Activated naive CD8-positive, alpha-beta T cell treated with anti-CD3 and anti-CD28 coated beads, Interleukin-2, amount 10 ng/mL, durations not matched to agents 7 days and 5 days (primary cell): ENCODE measurements at regions not wholly inside any gene's neighbourhood (a gene's known extent, or its start where the extent isn't known, plus 50 kb on each side); places are given as distances from the start of the nearest gene placed in this dataset.

Experiments
- ATAC-seq: fragments of 150-1000 bp; cut with Tn5 transposase; one replicate; pipeline ENCODE4 v1.10.0; 2021; ENCODE audit warnings: low read depth, moderate library complexity
- POLR2A ChIA-PET: fragments of 350-600 bp; sonication (Branson Sonifier 250); formaldehyde crosslinking; loops from one replicate; lab custom pipeline; 2021; ENCODE audit warnings: antibody characterized with exemption; lab: Charles Lee
- DNase-seq: peaks from one replicate; pipeline ENCODE4 v3.0.0; 2021
- H3K27ac Mint-ChIP-seq: one replicate; pipeline ENCODE4 v1.8.0; 2022; ENCODE audit warnings: mild to moderate bottlenecking, mixed read lengths
- H3K27me3 Mint-ChIP-seq: one replicate; pipeline ENCODE4 v1.8.0; 2022; ENCODE audit warnings: mild to moderate bottlenecking, moderate library complexity, mixed read lengths
- H3K36me3 Mint-ChIP-seq: one replicate; pipeline ENCODE4 v1.8.0; 2021; ENCODE audit warnings: mild to moderate bottlenecking, mixed read lengths
- H3K4me1 Mint-ChIP-seq: one replicate; pipeline ENCODE4 v1.8.0; 2021; ENCODE audit warnings: mixed read lengths
- H3K4me3 Mint-ChIP-seq: one replicate; pipeline ENCODE4 v1.8.0; 2022; ENCODE audit warnings: mild to moderate bottlenecking, moderate library complexity, mixed read lengths
- H3K9me3 Mint-ChIP-seq: one replicate; pipeline ENCODE4 v1.8.0; 2021; ENCODE audit warnings: mixed read lengths

DNA sequence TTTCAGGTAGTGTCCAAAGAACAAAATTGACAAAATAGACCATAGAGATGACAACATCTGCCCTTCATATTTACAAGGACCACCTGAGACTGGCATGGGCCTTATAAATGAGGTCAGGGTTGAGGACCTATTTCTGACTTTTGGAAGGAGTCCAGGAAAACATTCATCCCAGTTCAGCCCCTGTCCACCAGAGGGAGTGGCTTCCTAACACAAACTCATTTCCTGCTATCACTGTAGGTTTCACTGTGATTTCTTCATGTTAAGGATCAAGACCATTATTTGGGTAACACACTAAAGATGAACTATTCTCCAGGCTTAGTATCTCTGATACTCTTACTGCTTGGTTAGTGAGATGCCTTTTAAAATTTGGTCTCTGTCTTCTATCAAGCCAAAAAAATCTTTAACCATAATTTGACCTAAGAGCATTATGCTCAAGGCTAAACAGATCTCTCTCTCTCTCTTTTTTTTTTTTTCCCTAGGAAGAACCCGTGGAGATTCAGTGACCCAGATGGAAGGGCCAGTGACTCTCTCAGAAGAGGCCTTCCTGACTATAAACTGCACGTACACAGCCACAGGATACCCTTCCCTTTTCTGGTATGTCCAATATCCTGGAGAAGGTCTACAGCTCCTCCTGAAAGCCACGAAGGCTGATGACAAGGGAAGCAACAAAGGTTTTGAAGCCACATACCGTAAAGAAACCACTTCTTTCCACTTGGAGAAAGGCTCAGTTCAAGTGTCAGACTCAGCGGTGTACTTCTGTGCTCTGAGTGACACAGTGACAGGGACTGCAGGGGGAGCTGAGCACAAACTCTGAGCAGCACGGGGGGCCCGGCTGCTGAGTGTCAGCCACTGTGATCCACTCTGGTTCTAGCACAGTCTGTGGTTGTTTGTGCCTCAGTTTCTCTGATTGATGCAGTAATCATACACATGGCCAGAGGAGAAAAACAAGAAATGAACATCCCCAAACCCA, 267.6 kb upstream of the OR4E1 start:
- peak; percentile 31 for DNase-seq
- no peaks in the 10 kb centered on the region for H3K36me3 Mint-ChIP-seq
- H3K27me3 Mint-ChIP-seq, result peaks cover 7% of the 10 kb centered on the region
- peak overlapping the region; percentile 84 for H3K27ac Mint-ChIP-seq
- H3K4me3 Mint-ChIP-seq, result peak overlapping the region; percentile 76
- POLR2A ChIA-PET, result interaction anchor here (0.7 kb wide), 1 partner anchor 611 kb away, joined by 3 read pairs; no protein-coding TSS in a partner anchor
- peak; percentile 76 for ATAC-seq
- H3K4me1 Mint-ChIP-seq, result peaks cover 21% of the 10 kb centered on the region
- H3K9me3 Mint-ChIP-seq, result no peaks in the 10 kb centered on the region

DNA sequence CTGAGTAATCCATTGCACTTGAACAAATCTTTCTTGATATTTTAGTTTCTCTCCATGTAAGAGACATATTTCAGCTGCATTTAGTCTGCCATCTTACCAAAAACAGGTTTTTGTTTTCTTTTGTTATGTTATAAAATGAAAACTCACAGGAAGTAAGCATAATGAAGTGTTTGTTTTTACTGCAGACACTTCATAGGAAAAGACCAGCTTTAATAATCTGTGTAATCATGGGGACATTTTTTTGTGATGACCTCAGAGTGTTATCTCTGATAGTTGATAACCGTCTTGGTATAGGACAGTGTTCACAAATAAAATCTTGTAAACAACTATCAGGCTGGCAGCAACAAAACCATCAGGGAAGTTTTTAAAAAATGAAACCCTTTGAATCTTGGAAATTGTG, 266.2 kb upstream of the OR4E1 start:
- Mint-ChIP-seq H3K4me1 (peaks cover 20% of the 10 kb centered on the region), H3K27ac (no peak overlapping the region), H3K36me3 (no peaks in the 10 kb centered on the region), H3K9me3 (no peaks in the 10 kb centered on the region), H3K4me3 (no peak overlapping the region), H3K27me3 (peaks cover 6% of the 10 kb centered on the region)
- ATAC-seq, result no peak
- no peak for DNase-seq
- POLR2A ChIA-PET, result interaction anchor here (1.3 kb wide), 1 partner anchor 616 kb away, joined by 3 read pairs; no protein-coding TSS in a partner anchor

DNA sequence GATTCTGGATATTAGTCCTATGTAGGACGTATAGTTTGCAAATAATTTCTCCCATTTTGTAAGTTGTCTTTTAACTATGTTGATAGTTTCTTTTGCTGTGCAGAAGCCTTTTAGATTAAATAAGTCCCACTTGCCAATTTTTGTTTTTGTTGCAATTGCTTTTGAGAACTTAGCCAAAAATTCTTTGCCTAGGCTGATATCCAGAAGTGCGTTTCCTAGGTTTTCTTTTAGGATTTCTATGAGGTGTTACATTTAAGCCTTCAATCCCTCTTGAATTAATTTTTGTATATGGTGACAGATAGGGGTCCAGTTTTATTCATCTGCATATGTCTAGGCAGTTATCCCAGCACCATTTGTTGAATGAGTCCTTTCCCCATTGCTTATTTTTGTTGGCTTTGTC, 264.4 kb upstream of the OR4E1 start:
- ATAC-seq (no peak), DNase-seq (no peak)
- H3K4me3 Mint-ChIP-seq, result no peak overlapping the region
- H3K4me1 Mint-ChIP-seq, result peaks cover 18% of the 10 kb centered on the region
- H3K9me3 Mint-ChIP-seq, result no peaks in the 10 kb centered on the region
- H3K27me3 Mint-ChIP-seq, result peaks cover 6% of the 10 kb centered on the region
- no peaks in the 10 kb centered on the region for H3K36me3 Mint-ChIP-seq
- no peak overlapping the region for H3K27ac Mint-ChIP-seq
- POLR2A ChIA-PET, result no interaction called here

DNA sequence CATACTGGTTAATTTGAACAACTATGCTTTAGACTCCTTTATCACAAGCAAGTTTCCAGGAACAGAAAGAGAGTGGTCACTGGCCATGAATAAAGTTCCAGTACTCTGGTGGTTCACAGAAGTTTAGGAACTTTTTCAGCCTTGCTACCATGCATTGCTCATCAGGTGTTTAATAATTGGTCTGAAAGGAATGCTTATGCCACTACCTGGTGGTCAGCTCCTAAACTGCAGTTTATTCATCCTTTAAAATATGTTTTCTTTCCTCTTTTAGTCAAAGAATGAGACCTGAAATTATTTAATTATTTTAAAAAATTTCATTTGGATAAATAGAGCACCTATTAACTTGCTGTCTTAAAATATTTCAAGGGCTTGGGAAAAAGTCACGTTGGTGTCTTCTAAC, 260.1 kb upstream of the OR4E1 start:
- H3K4me3 Mint-ChIP-seq, result no peak overlapping the region
- DNase-seq (no peak), ATAC-seq (no peak)
- peaks cover 3% of the 10 kb centered on the region for H3K4me1 Mint-ChIP-seq
- H3K9me3 Mint-ChIP-seq, result no peaks in the 10 kb centered on the region
- no peaks in the 10 kb centered on the region for H3K36me3 Mint-ChIP-seq
- POLR2A ChIA-PET, result no interaction called here
- H3K27me3 Mint-ChIP-seq, result no peaks in the 10 kb centered on the region
- H3K27ac Mint-ChIP-seq, result no peak overlapping the region

DNA sequence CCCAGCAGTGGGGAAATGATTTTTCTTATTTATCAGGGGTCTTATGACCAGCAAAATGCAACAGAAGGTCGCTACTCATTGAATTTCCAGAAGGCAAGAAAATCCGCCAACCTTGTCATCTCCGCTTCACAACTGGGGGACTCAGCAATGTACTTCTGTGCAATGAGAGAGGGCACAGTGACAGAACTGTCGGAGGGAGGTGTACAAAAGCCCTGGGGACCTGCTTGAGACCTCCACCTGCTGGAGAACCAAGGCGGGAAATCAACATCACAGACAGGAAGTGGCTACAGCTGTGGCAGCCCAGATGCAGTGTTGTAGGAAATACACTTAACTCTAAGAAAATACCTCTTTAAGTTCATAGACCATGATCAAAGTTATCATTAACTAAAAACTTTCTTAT, 250.9 kb upstream of the OR4E1 start:
- Mint-ChIP-seq H3K4me1 (peaks cover 30% of the 10 kb centered on the region), H3K36me3 (peaks cover 15% of the 10 kb centered on the region), H3K4me3 (peak overlapping the region; percentile 65), H3K9me3 (no peaks in the 10 kb centered on the region), H3K27me3 (no peaks in the 10 kb centered on the region), H3K27ac (peak overlapping the region; percentile 93)
- POLR2A ChIA-PET, result no interaction called here
- DNase-seq (peak; percentile 55), ATAC-seq (peak; percentile 83)

DNA sequence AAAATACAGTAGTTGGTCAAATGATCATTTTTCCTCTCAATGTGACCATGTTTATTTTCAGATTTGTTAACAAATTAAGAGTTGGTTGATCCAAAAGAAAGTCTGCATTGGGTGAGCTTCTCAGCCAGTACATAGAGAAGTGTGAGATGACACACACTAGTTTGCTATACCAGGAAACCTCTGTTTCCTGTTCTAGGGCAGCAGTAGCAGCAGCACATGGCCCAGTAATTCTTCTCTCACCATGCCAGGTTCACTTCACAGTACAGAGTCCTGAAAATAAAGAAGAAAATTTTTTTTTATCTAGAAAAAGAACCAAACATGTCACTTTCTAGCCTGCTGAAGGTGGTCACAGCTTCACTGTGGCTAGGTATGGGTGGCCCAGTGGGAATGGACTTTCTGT, 250.2 kb upstream of the OR4E1 start:
- Mint-ChIP-seq H3K9me3 (no peaks in the 10 kb centered on the region), H3K4me3 (peak overlapping the region; percentile 65), H3K27me3 (no peaks in the 10 kb centered on the region), H3K36me3 (peaks cover 15% of the 10 kb centered on the region), H3K4me1 (peaks cover 32% of the 10 kb centered on the region), H3K27ac (peak overlapping the region; percentile 93)
- ATAC-seq, result peak; percentile 94
- no peak for DNase-seq
- POLR2A ChIA-PET, result interaction anchor here (0.6 to 1.5 kb wide), 7 partner anchors 10 to 632 kb away, joined by 3 to 4 read pairs (median 3); no protein-coding TSS in a partner anchor

DNA sequence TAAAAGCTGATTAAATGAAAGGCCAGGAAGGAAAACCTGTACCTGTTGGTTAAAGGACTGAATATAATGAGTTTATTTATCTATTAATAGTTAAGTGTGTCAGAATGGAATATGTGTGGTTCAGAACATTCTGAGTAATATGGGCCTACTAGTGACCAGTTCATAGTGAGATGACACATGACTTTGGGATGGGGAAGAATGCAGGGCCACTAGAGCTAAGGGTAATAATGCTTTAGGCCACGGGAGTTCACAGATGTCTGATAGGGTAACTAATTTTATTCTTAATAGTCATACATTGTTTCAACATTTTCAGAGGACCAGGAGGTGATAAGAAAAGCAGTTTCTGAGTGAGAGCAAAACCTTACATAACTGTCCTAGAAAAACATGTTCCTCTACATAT, 247.8 kb upstream of the OR4E1 start:
- Mint-ChIP-seq H3K36me3 (peaks cover 15% of the 10 kb centered on the region), H3K4me1 (peaks cover 49% of the 10 kb centered on the region), H3K9me3 (no peaks in the 10 kb centered on the region), H3K4me3 (no peak overlapping the region), H3K27ac (peak overlapping the region; percentile 48), H3K27me3 (no peaks in the 10 kb centered on the region)
- ATAC-seq (no peak), DNase-seq (no peak)
- POLR2A ChIA-PET, result interaction anchor here (1.0 to 4.4 kb wide), 2 partner anchors 634 to 1173 kb away, joined by 3 to 26 read pairs; partner anchors contain the start of gene ACIN1

DNA sequence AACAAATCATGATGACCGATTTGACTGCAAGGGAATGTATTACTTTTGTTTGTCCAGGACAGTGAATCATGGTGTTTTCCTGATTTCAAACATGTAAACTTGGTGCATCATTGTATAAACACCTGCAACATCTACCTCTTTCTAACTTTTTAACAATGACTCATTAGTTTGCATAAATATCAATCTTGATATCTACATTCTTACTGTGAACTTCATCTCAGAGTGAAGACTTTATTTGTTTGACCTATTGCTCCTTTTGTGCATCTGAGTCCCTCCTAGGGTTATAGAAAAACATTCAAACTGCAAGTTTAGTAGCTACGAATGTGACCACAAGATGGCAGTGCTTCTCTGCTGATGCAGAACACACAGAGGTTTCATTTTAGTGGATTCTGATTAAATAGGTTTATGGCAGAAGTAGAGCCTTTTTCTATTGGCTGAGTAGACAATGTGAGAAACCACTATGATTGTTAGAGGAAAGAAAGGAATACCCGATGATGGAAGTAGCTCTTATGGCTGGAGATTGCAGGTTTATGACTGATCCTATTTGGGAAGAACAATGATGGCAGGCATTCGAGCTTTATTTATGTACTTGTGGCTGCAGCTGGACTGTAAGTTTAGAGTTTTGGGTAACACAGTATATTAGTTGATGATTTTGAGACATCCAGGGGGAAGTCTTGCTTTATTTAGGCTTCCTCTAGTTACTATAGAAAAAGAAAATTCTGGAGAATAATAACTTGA, 244.2 kb upstream of the OR4E1 start:
- Mint-ChIP-seq H3K27me3 (no peaks in the 10 kb centered on the region), H3K9me3 (no peaks in the 10 kb centered on the region), H3K36me3 (peaks cover 11% of the 10 kb centered on the region), H3K4me3 (peak overlapping the region; percentile 77), H3K27ac (peak overlapping the region; percentile 78), H3K4me1 (peaks cover 45% of the 10 kb centered on the region)
- peak; percentile 59 for ATAC-seq
- no peak for DNase-seq
- POLR2A ChIA-PET, result interaction anchor here (0.7 to 4.4 kb wide), 10 partner anchors 31 to 652 kb away, joined by 3 to 26 read pairs (median 6); no protein-coding TSS in a partner anchor

DNA sequence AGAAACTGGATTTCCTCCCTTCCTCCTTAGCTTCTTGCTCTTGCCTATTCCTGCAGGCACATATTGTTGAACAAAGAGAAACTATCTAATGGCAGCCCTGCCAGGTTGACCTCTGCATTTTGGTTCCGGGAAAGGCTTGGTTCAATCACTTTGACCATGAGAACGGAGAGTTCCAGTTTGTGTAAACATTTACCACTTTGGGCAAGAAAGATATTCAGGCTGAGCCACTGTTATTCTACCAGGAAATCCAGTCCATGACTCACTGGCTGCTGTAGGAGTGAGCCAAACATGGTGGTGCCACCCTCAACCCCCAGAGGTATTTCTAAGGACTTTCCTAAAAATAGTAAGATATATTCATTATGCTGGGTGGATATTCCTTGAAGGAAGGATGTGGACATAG, 242.2 kb upstream of the OR4E1 start:
- Mint-ChIP-seq H3K36me3 (no peaks in the 10 kb centered on the region), H3K27ac (peak overlapping the region; percentile 70), H3K27me3 (no peaks in the 10 kb centered on the region), H3K4me1 (peaks cover 50% of the 10 kb centered on the region), H3K4me3 (peak overlapping the region; percentile 60), H3K9me3 (no peaks in the 10 kb centered on the region)
- ATAC-seq (no peak), DNase-seq (no peak)
- POLR2A ChIA-PET, result interaction anchor here (0.6 kb wide), 1 partner anchor 611 kb away, joined by 4 read pairs; no protein-coding TSS in a partner anchor

DNA sequence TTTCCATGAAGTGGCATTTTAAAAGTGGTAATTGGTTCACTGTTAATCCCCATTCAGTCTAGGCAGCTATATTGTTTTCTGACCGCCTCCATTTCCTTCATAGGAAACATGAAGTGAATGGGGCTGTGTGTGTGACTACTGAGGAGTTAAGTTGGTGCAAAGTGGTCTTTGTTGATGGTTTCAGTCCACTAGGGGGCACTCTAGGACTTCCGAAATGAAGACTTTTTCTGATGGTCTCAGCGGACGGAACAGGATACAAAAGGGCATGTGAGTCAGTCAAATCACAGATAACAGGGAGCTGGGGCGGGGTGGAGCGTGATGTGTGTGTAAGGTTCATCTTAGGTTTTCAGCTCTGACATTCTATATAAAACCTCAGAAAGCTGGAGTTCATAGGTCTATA, 240.1 kb upstream of the OR4E1 start:
- peak; percentile 84 for ATAC-seq
- Mint-ChIP-seq H3K9me3 (no peaks in the 10 kb centered on the region), H3K4me1 (peaks cover 42% of the 10 kb centered on the region), H3K27me3 (peaks cover under 1% of the 10 kb centered on the region), H3K27ac (peak overlapping the region; percentile 49), H3K4me3 (peak overlapping the region; percentile 77), H3K36me3 (no peaks in the 10 kb centered on the region)
- DNase-seq, result peak; percentile 39
- POLR2A ChIA-PET, result interaction anchor here (0.9 to 1.5 kb wide), 6 partner anchors 9 to 656 kb away, joined by 3 to 13 read pairs (median 4); no protein-coding TSS in a partner anchor

DNA sequence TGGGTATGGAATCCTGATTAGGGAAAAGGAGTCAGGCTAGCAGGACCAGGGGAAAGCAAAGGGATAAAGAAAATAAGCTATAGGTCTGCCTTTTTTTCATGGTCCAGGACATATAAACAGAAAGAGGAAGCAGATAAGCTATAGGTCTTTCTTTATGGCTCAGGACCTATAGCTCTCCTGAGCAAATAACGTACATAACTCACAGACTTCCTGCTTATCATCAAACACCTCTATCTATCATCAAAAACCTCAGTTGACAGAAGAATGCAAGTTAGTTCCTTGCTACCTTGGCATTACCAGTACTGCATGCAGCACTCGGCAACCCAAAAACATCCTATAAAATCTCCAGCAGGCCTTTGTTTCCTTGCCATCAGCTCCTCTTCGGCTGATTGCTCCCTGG, 238.7 kb upstream of the OR4E1 start:
- Mint-ChIP-seq H3K4me1 (peaks cover 31% of the 10 kb centered on the region), H3K9me3 (no peaks in the 10 kb centered on the region), H3K36me3 (no peaks in the 10 kb centered on the region), H3K4me3 (peak overlapping the region; percentile 52), H3K27me3 (peaks cover 3% of the 10 kb centered on the region), H3K27ac (peak overlapping the region; percentile 52)
- POLR2A ChIA-PET, result interaction anchor here (1.3 kb wide), 1 partner anchor 17 kb away, joined by 5 read pairs; no protein-coding TSS in a partner anchor
- no peak for ATAC-seq
- DNase-seq, result no peak

DNA sequence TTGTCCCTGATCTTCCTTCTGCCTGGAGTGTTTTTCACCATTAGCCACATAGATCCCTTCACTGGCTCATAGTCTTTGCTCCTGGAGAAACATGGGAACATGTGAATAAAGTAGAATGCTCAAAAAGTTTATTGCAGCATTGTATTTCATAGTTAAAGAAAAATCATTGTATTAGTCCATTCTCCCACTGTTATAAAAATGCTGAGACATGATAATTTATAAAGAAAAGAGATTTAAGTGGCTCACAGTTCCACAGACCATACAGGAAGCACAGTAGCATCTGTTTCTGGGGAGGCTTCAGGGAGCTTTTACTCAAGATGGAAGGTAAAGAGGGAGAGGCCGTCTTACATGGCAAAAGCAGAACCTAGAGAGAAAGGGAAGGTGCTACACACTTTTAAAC, 238.3 kb upstream of the OR4E1 start:
- ATAC-seq, result no peak
- DNase-seq, result no peak
- peaks cover 6% of the 10 kb centered on the region for H3K27me3 Mint-ChIP-seq
- H3K4me3 Mint-ChIP-seq, result no peak overlapping the region
- H3K27ac Mint-ChIP-seq, result peak overlapping the region; percentile 49
- no peaks in the 10 kb centered on the region for H3K36me3 Mint-ChIP-seq
- H3K4me1 Mint-ChIP-seq, result peaks cover 29% of the 10 kb centered on the region
- no peaks in the 10 kb centered on the region for H3K9me3 Mint-ChIP-seq
- POLR2A ChIA-PET, result no interaction called here

DNA sequence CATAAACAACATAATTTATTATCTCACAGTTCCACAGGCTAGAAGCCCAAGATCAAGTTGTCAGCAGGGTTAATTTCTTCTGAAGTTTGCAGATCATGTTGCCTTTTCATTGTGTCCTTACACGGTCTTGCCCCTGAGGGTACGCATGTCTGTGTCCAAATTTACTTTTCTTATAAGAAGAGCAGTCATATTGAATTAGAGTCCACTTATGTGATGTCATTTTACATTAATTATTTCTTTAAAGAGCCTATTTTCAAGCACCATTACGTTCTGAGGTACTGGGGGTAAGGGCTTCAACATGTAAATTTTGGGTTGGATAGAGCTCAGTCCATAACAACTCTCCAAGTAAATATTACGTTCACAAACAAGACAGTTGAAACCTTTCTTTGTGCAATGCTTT, 236.6 kb upstream of the OR4E1 start:
- Mint-ChIP-seq H3K27ac (no peak overlapping the region), H3K4me1 (peaks cover 15% of the 10 kb centered on the region), H3K9me3 (no peaks in the 10 kb centered on the region), H3K36me3 (no peaks in the 10 kb centered on the region), H3K4me3 (no peak overlapping the region), H3K27me3 (peaks cover 8% of the 10 kb centered on the region)
- DNase-seq, result no peak
- POLR2A ChIA-PET, result interaction anchor here (0.9 kb wide), 1 partner anchor 646 kb away, joined by 3 read pairs; no protein-coding TSS in a partner anchor
- no peak for ATAC-seq
